ENCODE measurements at regions not wholly inside any gene's neighbourhood (a gene's known extent, or its start where the extent isn't known, plus 50 kb on each side); places are given as distances from the start of the nearest gene placed in this dataset.
"Not testable (repeated sequence)": the region's sequence is repeated elsewhere in the genome, so short reads cannot be mapped to it uniquely, and the experiment has no call there.

- no peak for DNase-seq (ENCODE audit: low read depth in 3 of 3)
Measured at GRCh38 chr13:84590663-84591062, 708.4 kb upstream of the SLITRK1 start.

- no peak for DNase-seq (ENCODE audit: low read depth in 3 of 3)
Measured at GRCh38 chr13:84588023-84588422, 705.7 kb upstream of the SLITRK1 start.

GRCh38 chr13:84579901-84580300 lies 697.6 kb upstream of the SLITRK1 start:
- not testable (repeated sequence) for DNase-seq (ENCODE audit: low read depth in 3 of 3)

- no peak for DNase-seq (ENCODE audit: low read depth in 3 of 3)
Measured at GRCh38 chr13:84574851-84575250, 692.6 kb upstream of the SLITRK1 start.

- no peak for DNase-seq (ENCODE audit: low read depth in 3 of 3)
Measured at GRCh38 chr13:84571264-84571663, 689.0 kb upstream of the SLITRK1 start.

- DNase-seq (ENCODE audit: low read depth in 3 of 3): no peak
Measured at GRCh38 chr13:84570831-84571230, 688.6 kb upstream of the SLITRK1 start.

GRCh38 chr13:84569366-84569765 lies 687.1 kb upstream of the SLITRK1 start:
- DNase-seq (ENCODE audit: low read depth in 3 of 3): no peak

GRCh38 chr13:84567848-84568247 lies 685.6 kb upstream of the SLITRK1 start:
- no peak for DNase-seq (ENCODE audit: low read depth in 3 of 3)

GRCh38 chr13:84566780-84567179 lies 684.5 kb upstream of the SLITRK1 start:
- DNase-seq (ENCODE audit: low read depth in 3 of 3): no peak

GRCh38 chr13:84563611-84564010 lies 681.3 kb upstream of the SLITRK1 start:
- no peak for DNase-seq (ENCODE audit: low read depth in 3 of 3)

GRCh38 chr13:84553227-84553626 lies 671.0 kb upstream of the SLITRK1 start:
- no peak for DNase-seq (ENCODE audit: low read depth in 3 of 3)

- no peak for DNase-seq (ENCODE audit: low read depth in 3 of 3)
Measured at GRCh38 chr13:84543962-84544361, 661.7 kb upstream of the SLITRK1 start.

GRCh38 chr13:84542348-84542747 lies 660.1 kb upstream of the SLITRK1 start:
- DNase-seq (ENCODE audit: low read depth in 3 of 3): no peak

- DNase-seq (ENCODE audit: low read depth in 3 of 3): no peak
Measured at GRCh38 chr13:84536906-84537305, 654.6 kb upstream of the SLITRK1 start.

- DNase-seq (ENCODE audit: low read depth in 3 of 3): no peak
Measured at GRCh38 chr13:84528408-84529070, 646.3 kb upstream of the SLITRK1 start.

GRCh38 chr13:84525865-84526264 lies 643.6 kb upstream of the SLITRK1 start:
- DNase-seq (ENCODE audit: low read depth in 3 of 3): no peak

GRCh38 chr13:84524586-84524985 lies 642.3 kb upstream of the SLITRK1 start:
- DNase-seq (ENCODE audit: low read depth in 3 of 3): no peak

GRCh38 chr13:84500016-84500415 lies 617.7 kb upstream of the SLITRK1 start:
- DNase-seq (ENCODE audit: low read depth in 3 of 3): no peak

- no peak for DNase-seq (ENCODE audit: low read depth in 3 of 3)
Measured at GRCh38 chr13:84497613-84498012, 615.3 kb upstream of the SLITRK1 start.

GRCh38 chr13:84491952-84492351 lies 609.7 kb upstream of the SLITRK1 start:
- no peak for DNase-seq (ENCODE audit: low read depth in 3 of 3)

- DNase-seq (ENCODE audit: low read depth in 3 of 3): no peak
Measured at GRCh38 chr13:84487752-84488151, 605.5 kb upstream of the SLITRK1 start.

GRCh38 chr13:84481958-84482357 lies 599.7 kb upstream of the SLITRK1 start:
- no peak for DNase-seq (ENCODE audit: low read depth in 3 of 3)

GRCh38 chr13:84479656-84480055 lies 597.4 kb upstream of the SLITRK1 start:
- DNase-seq (ENCODE audit: low read depth in 3 of 3): no peak

- DNase-seq (ENCODE audit: low read depth in 3 of 3): no peak
Measured at GRCh38 chr13:84470528-84470927, 588.3 kb upstream of the SLITRK1 start.
